Esophagus squamous epithelium (tissue), 4 donors: ENCODE measurements at regions not wholly inside any gene's neighbourhood (a gene's known extent, or its start where the extent isn't known, plus 50 kb on each side); places are given as distances from the start of the nearest gene placed in this dataset.

ENCODE experiments used
- POLR2A ChIP-seq, 4 donors: fragments of 450-650 bp; IDR thresholded peaks; one replicate each; pipeline ENCODE4 v1.6.1; 2017; ENCODE audit warnings: antibody characterized with exemption in 4 of 4, mild to moderate bottlenecking in 4 of 4, moderate library complexity in 3 of 4
- TF ChIP-seq, protein P1 (sequence below), 6 experiments: fragments of 450-650 bp in 4 of 6; fragments of 200-600 bp in 2 of 6; sonication (generic) in 2 of 6; IDR thresholded peaks; one replicate each; pipeline ENCODE4 v1.5.1; 2016 to 2019; ENCODE audit warnings: antibody characterized with exemption in 6 of 6, mild to moderate bottlenecking in 4 of 6, moderate library complexity in 4 of 6

DNA sequence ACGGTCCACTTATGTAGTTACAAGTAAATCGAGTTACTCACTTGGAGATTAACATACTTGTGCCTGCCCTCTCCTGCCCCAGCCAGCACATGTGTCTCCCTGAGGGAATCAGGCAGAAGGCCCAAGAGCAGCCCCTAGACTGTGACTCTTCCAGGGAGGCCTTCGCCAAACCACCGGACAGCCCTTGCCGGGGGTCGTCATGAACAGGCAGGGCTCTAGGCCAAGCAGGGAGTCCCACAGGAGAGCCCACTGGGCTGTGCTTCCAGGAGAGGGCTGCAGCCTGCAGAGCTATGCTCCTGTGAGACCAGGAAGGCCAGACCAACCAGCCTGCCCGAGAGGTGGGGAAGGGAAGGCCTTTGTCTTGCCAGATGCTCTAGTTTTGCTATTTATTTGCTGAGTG lies 283.3 kb downstream of the FOXO1 start:
- TF ChIP-seq, protein P1, sequence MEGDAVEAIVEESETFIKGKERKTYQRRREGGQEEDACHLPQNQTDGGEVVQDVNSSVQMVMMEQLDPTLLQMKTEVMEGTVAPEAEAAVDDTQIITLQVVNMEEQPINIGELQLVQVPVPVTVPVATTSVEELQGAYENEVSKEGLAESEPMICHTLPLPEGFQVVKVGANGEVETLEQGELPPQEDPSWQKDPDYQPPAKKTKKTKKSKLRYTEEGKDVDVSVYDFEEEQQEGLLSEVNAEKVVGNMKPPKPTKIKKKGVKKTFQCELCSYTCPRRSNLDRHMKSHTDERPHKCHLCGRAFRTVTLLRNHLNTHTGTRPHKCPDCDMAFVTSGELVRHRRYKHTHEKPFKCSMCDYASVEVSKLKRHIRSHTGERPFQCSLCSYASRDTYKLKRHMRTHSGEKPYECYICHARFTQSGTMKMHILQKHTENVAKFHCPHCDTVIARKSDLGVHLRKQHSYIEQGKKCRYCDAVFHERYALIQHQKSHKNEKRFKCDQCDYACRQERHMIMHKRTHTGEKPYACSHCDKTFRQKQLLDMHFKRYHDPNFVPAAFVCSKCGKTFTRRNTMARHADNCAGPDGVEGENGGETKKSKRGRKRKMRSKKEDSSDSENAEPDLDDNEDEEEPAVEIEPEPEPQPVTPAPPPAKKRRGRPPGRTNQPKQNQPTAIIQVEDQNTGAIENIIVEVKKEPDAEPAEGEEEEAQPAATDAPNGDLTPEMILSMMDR (IDR thresholded peaks at IDR 0.05), result no peak
- no peak for TF ChIP-seq POLR2A (IDR thresholded peaks at IDR 0.05)
